ENCODE measurements at regions not wholly inside any gene's neighbourhood (a gene's known extent, or its start where the extent isn't known, plus 50 kb on each side); places are given as distances from the start of the nearest gene placed in this dataset.

GRCh38 chr2:7882296-7882695 is 799.6 kb upstream of the ID2 start:
- H3K27ac ChIP-seq (ENCODE audit: extremely low read depth, low read depth, low read length) = no peak overlapping the region
- CTCF ChIA-PET (ENCODE audit: low intra/inter-chr PET ratio) = no interaction called here
- no peak for FAIRE-seq
- no peak for DNase-seq (ENCODE audit: extremely low read depth in 1 of 4, low spot score in 3 of 4)
- intact Hi-C loops (cut with micrococcal nuclease) (no loop called here), in situ Hi-C loops (cut with MboI) (no loop called here)
- H3K9me3 ChIP-seq (replicated peaks; ENCODE audit: control insufficient read depth, insufficient read depth, low read depth, low read length) = no peaks in the 10 kb centered on the region
- H4K20me1 ChIP-seq (replicated peaks; ENCODE audit: control insufficient read depth, insufficient read depth, low read length) = no peaks in the 10 kb centered on the region
- H3K79me2 ChIP-seq (ENCODE audit: control insufficient read depth, insufficient read depth, low read length) = no peaks in the 10 kb centered on the region
- no peak overlapping the region for H3K4me3 ChIP-seq
- BruUV-seq (replicated peaks) = no TSS peak
- ATAC-seq = no peak
- POLR2A ChIA-PET = no interaction called here
- no peak overlapping the region for H3K4me2 ChIP-seq (ENCODE audit: insufficient read depth, low read length)
- TF ChIP-seq ZNF318 (IDR thresholded peaks at IDR 0.05; ENCODE audit: borderline replicate concordance in 1 of 2, low read depth in 1 of 2) (no peak), ILF3 (IDR thresholded peaks at IDR 0.05; ENCODE audit: borderline replicate concordance) (no peak)
- H3K4me1 ChIP-seq (replicated peaks in 1 of 2; ENCODE audit: control insufficient read depth in 2 of 2, insufficient read depth in 2 of 2, low read length in 2 of 2) = no peaks in the 10 kb centered on the region
- H3K36me3 ChIP-seq (ENCODE audit: control insufficient read depth, insufficient read depth, low read length) = no peaks in the 10 kb centered on the region
- H3K27me3 ChIP-seq (ENCODE audit: control insufficient read depth in 2 of 2, insufficient read depth in 2 of 2, low read length in 2 of 2) = peaks cover 0 to 7% of the 10 kb centered on the region in 2 experiments; a peak in 2 of 5 replicates
- no peak overlapping the region for H2AFZ ChIP-seq (ENCODE audit: low read depth, low read length)
- H3K9ac ChIP-seq (ENCODE audit: insufficient read depth in 1 of 2, low read depth in 2 of 2, low read length in 2 of 2) = no peak overlapping the region
- H3K9me1 ChIP-seq (ENCODE audit: control insufficient read depth, insufficient read depth, low read length) = no peaks in the 10 kb centered on the region

All from K562 (cell line).